IMR-90 (cell line): ENCODE measurements at regions not wholly inside any gene's neighbourhood (a gene's known extent, or its start where the extent isn't known, plus 50 kb on each side); places are given as distances from the start of the nearest gene placed in this dataset.
"Not testable (repeated sequence)": the region's sequence is repeated elsewhere in the genome, so short reads cannot be mapped to it uniquely, and the experiment has no call there.

Experiments
- ATAC-seq: fragments of 200-7000 bp; cut with Tn5 transposase; 2 replicates; pipeline ENCODE4 v1.9.1; 2020; ENCODE audit warnings: low read depth, mild to moderate bottlenecking, moderate library complexity
- BruUV-seq: library from RNA; stranded (reverse); fragments of 400-500 nt; replicated peaks from 2 replicates; lab custom pipeline; 2021; lab: Mats Ljungman, UMichigan
- CTCF ChIA-PET: fragments of 300-600 bp; formaldehyde crosslinking; extraction: SDS; loops from one replicate; lab custom pipeline; 2021; ENCODE audit warnings: antibody characterized with exemption; lab: Yijun Ruan, JAX
- POLR2A ChIA-PET: fragments of 300-600 bp; sonication (Branson Sonifier 250); formaldehyde crosslinking; loops from one replicate; lab custom pipeline; 2022; ENCODE audit warnings: antibody characterized with exemption; ENCODE audit not compliant: unreplicated experiment; lab: Charles Lee
- DNase-seq: peaks from one replicate; pipeline ENCODE4 v3.0.0; 2013
- H2AFZ ChIP-seq: replicated peaks from 2 replicates; pipeline ENCODE3; 2013; ENCODE audit warnings: low read length, mild to moderate bottlenecking; ENCODE audit not compliant: poor library complexity
- H2AK5ac ChIP-seq: 2 replicates; pipeline ENCODE4 v1.6.1; 2013; ENCODE audit warnings: low read depth, low read length, inconsistent platforms
- H2AK9ac ChIP-seq: replicated peaks from 2 replicates; pipeline ENCODE3; 2013; ENCODE audit warnings: mild to moderate bottlenecking, low read depth, low read length, moderate library complexity; ENCODE audit not compliant: poor library complexity
- H2BK120ac ChIP-seq: 2 replicates; pipeline ENCODE4 v1.6.1; 2013; ENCODE audit warnings: low read depth, low read length, inconsistent platforms
- H2BK15ac ChIP-seq: 3 replicates; pipeline ENCODE4 v1.6.1; 2013; ENCODE audit warnings: low read depth, low read length, inconsistent platforms
- H2BK20ac ChIP-seq: 2 replicates; pipeline ENCODE4 v1.6.1; 2013; ENCODE audit warnings: low read depth, mild to moderate bottlenecking, inconsistent platforms, low read length, moderate library complexity
- H2BK5ac ChIP-seq: 2 replicates; pipeline ENCODE4 v1.6.1; 2013; ENCODE audit warnings: mild to moderate bottlenecking, low read depth, low read length, inconsistent platforms; ENCODE audit not compliant: poor library complexity, severe bottlenecking
- H3K14ac ChIP-seq: replicated peaks from 2 replicates; pipeline ENCODE4 v1.6.1; 2013; ENCODE audit warnings: low read depth, low read length, inconsistent platforms
- H3K18ac ChIP-seq: 2 replicates; pipeline ENCODE4 v1.6.1; 2013; ENCODE audit warnings: low read depth, low read length, control low read depth
- H3K23ac ChIP-seq: 2 replicates; pipeline ENCODE4 v1.6.1; 2013; ENCODE audit warnings: low read depth, low read length, inconsistent platforms
- H3K27ac ChIP-seq: 2 replicates; pipeline ENCODE4 v1.5.1; 2013; ENCODE audit warnings: mild to moderate bottlenecking, control low read depth, low read length; ENCODE audit not compliant: insufficient read depth
- H3K27me3 ChIP-seq: 2 replicates; pipeline ENCODE4 v1.6.1; 2013; ENCODE audit warnings: low read length; ENCODE audit not compliant: control insufficient read depth, insufficient read depth
- H3K36me3 ChIP-seq: 2 replicates; pipeline ENCODE4 v1.6.1; 2013; ENCODE audit warnings: low read length, mixed read lengths; ENCODE audit not compliant: control insufficient read depth, insufficient read depth
- H3K4ac ChIP-seq: 2 replicates; pipeline ENCODE4 v1.6.1; 2013; ENCODE audit warnings: low read depth, low read length, inconsistent platforms
- H3K4me1 ChIP-seq: 2 replicates; pipeline ENCODE4 v1.6.1; 2013; ENCODE audit warnings: low read length, mixed read lengths; ENCODE audit not compliant: control insufficient read depth, insufficient read depth
- H3K4me2 ChIP-seq: 2 replicates; pipeline ENCODE4 v1.6.1; 2013; ENCODE audit warnings: low read depth, mild to moderate bottlenecking, control low read depth, low read length, moderate library complexity
- H3K4me3 ChIP-seq: 2 replicates; pipeline ENCODE4 v1.5.1; 2013; ENCODE audit warnings: low read depth, mild to moderate bottlenecking, control low read depth, low read length, moderate library complexity; ENCODE audit not compliant: insufficient read depth
- H3K56ac ChIP-seq: 2 replicates; pipeline ENCODE4 v1.6.1; 2013; ENCODE audit warnings: low read length, inconsistent platforms; ENCODE audit not compliant: insufficient read depth; ENCODE audit errors: extremely low read depth
- H3K79me1 ChIP-seq, 2 experiments: 2 replicates each; pipeline ENCODE4 v1.6.1; 2013; ENCODE audit warnings: low read length in 2 of 2, inconsistent platforms in 1 of 2, low read depth in 1 of 2
- H3K9ac ChIP-seq: 2 replicates; pipeline ENCODE4 v1.6.1; 2013; ENCODE audit warnings: low read depth, low read length, control low read depth
- H3K9me1 ChIP-seq: 2 replicates; pipeline ENCODE4 v1.6.1; 2013; ENCODE audit warnings: low read length, inconsistent platforms; ENCODE audit not compliant: insufficient read depth
- H3K9me3 ChIP-seq: 2 replicates; pipeline ENCODE4 v1.6.1; 2013; ENCODE audit warnings: low read length; ENCODE audit not compliant: control insufficient read depth, insufficient read depth
- H4K20me1 ChIP-seq: 2 replicates; pipeline ENCODE4 v1.6.1; 2013; ENCODE audit warnings: low read length, inconsistent platforms; ENCODE audit not compliant: insufficient read depth
- H4K5ac ChIP-seq: 2 replicates; pipeline ENCODE4 v1.6.1; 2013; ENCODE audit warnings: mild to moderate bottlenecking, low read depth, low read length, control low read depth
- H4K8ac ChIP-seq, 2 experiments: 2 replicates each; pipeline ENCODE4 v1.6.1; 2013; ENCODE audit warnings: low read depth in 2 of 2, low read length in 2 of 2, control low read depth in 1 of 2, inconsistent platforms in 1 of 2
- H4K91ac ChIP-seq: 2 replicates; pipeline ENCODE4 v1.6.1; 2013; ENCODE audit warnings: low read depth, low read length, inconsistent platforms; ENCODE audit not compliant: insufficient read depth
- BHLHE40 ChIP-seq: fragments of 150-350 bp; IDR thresholded peaks from 2 replicates; pipeline ENCODE4 v1.6.1; 2016; ENCODE audit warnings: mild to moderate bottlenecking, low read depth, low read length
- CHD1 ChIP-seq: IDR thresholded peaks from 2 replicates; pipeline ENCODE4 v1.6.1; 2012; ENCODE audit warnings: low read depth, low read length, improper control_type of control experiment
- RFX5 ChIP-seq: IDR thresholded peaks from 2 replicates; pipeline ENCODE4 v1.8.0; 2012; ENCODE audit warnings: low read depth, mild to moderate bottlenecking, low read length, moderate library complexity
- SMC3 ChIP-seq: fragments of 150-350 bp; IDR thresholded peaks from 2 replicates; pipeline ENCODE4 v1.6.1; 2016; ENCODE audit warnings: low read depth, mild to moderate bottlenecking, antibody characterized with exemption, low read length, moderate library complexity
- WGBS, 2 experiments: methylation state at CpG; one replicate each; pipeline versions ENCODE4 v1.1.5 to v1.1.7; 2013; ENCODE audit warnings: missing lambda C conversion rate in 2 of 2; ENCODE audit not compliant: insufficient read length in 1 of 2; ENCODE audit errors: extremely low coverage in 2 of 2; 5-methylcytosine and 5-hydroxymethylcytosine counted together
- dilution Hi-C: fragments of 300-500 bp; cut with HindIII; formaldehyde crosslinking; loops from one replicate; pipeline ENCODE4 v1.14.3; 2018; ENCODE audit warnings: low sequenced_read_pairs; ENCODE audit not compliant: unreplicated experiment
- in situ Hi-C: fragments of 300-500 bp; cut with MboI; formaldehyde crosslinking; loops from 3 replicates; pipeline ENCODE4 v1.14.3; 2019; ENCODE audit warnings: low sequenced_read_pairs, inconsistent platforms, mixed read lengths
- intact Hi-C: fragments of 100-400 bp; cut with micrococcal nuclease; formaldehyde crosslinking; loops from 2 replicates; pipeline ENCODE4 v1.10.0; 2022

- H3K27me3 ChIP-seq = no peaks in the 10 kb centered on the region
- H3K18ac ChIP-seq = no peak overlapping the region
- H2BK20ac ChIP-seq = no peak overlapping the region
- dilution Hi-C loops (no loop called here), in situ Hi-C loops (no loop called here), intact Hi-C loops (no loop called here)
- H3K14ac ChIP-seq = no peak overlapping the region
- H4K8ac ChIP-seq = no peak overlapping the region
- no TSS peak for BruUV-seq
- DNase-seq (no peak), ATAC-seq (no peak)
- H3K36me3 ChIP-seq = no peaks in the 10 kb centered on the region
- H4K91ac ChIP-seq = no peak overlapping the region
- H3K79me1 ChIP-seq = no peaks in the 10 kb centered on the region
- no peak overlapping the region for H2BK5ac ChIP-seq
- H4K5ac ChIP-seq = no peak overlapping the region
- no peak overlapping the region for H3K4me3 ChIP-seq
- H3K9ac ChIP-seq = no peak overlapping the region
- H3K9me3 ChIP-seq = peaks cover 9% of the 10 kb centered on the region; the same call in 1 of the 2 replicates
- H2BK120ac ChIP-seq = no peak overlapping the region
- no peak overlapping the region for H3K27ac ChIP-seq
- no CpG with 5 or more reads among the region's 3 CpGs for WGBS, 2 experiments
- TF ChIP-seq RFX5 (no peak), CHD1 (no peak), BHLHE40 (no peak), SMC3 (no peak)
- no peaks in the 10 kb centered on the region for H3K9me1 ChIP-seq
- H3K23ac ChIP-seq = no peak overlapping the region
- H3K4me2 ChIP-seq = no peak overlapping the region
- POLR2A ChIA-PET = no interaction called here
- H2AFZ ChIP-seq = no peak overlapping the region
- CTCF ChIA-PET = no interaction called here
- H3K4me1 ChIP-seq = no peaks in the 10 kb centered on the region
- H4K20me1 ChIP-seq = no peaks in the 10 kb centered on the region
- no peak overlapping the region for H2AK9ac ChIP-seq
- no peak overlapping the region for H2AK5ac ChIP-seq
- no peak overlapping the region for H2BK15ac ChIP-seq
- no peak overlapping the region for H3K4ac ChIP-seq
- no peak overlapping the region for H3K56ac ChIP-seq
Observed at GRCh38 chr2:153589586-153589985, 111.0 kb upstream of the RPRM start.

- H4K91ac ChIP-seq, in situ Hi-C loops, H3K56ac ChIP-seq, CTCF ChIA-PET, H2BK120ac ChIP-seq, H3K79me1 ChIP-seq, H3K9ac ChIP-seq, H3K36me3 ChIP-seq, H3K18ac ChIP-seq, H3K14ac ChIP-seq, H4K20me1 ChIP-seq, dilution Hi-C loops, H2AFZ ChIP-seq, H3K9me1 ChIP-seq, H3K4me3 ChIP-seq, H2BK20ac ChIP-seq, ATAC-seq, H2AK5ac ChIP-seq, H3K4me1 ChIP-seq, H3K4ac ChIP-seq, H3K27ac ChIP-seq, H2AK9ac ChIP-seq, H2BK5ac ChIP-seq, H3K27me3 ChIP-seq, DNase-seq, BruUV-seq, H3K23ac ChIP-seq, H2BK15ac ChIP-seq, H4K8ac ChIP-seq, POLR2A ChIA-PET, intact Hi-C loops, H3K4me2 ChIP-seq, H4K5ac ChIP-seq: not testable (repeated sequence)
- WGBS, 2 experiments = no CpG with 5 or more reads among the region's 6 CpGs
- peaks cover 11% of the 10 kb centered on the region for H3K9me3 ChIP-seq
Observed at GRCh38 chr2:153593086-153593485, 114.5 kb upstream of the RPRM start.
